HepG2 (cell line): ENCODE measurements at regions not wholly inside any gene's neighbourhood (a gene's known extent, or its start where the extent isn't known, plus 50 kb on each side); places are given as distances from the start of the nearest gene placed in this dataset.

ENCODE experiments used
- ATAC-seq: fragments of 200-7000 bp; cut with Tn5 transposase; 3 replicates; pipeline ENCODE4 v1.9.1; 2020; ENCODE audit warnings: mild to moderate bottlenecking, moderate library complexity
- BruUV-seq: library from RNA; stranded (reverse); fragments of 400-500 nt; replicated peaks from 2 replicates; lab custom pipeline; 2021; lab: Mats Ljungman, UMichigan
- CTCF ChIA-PET: fragments of 300-600 bp; formaldehyde crosslinking; extraction: SDS; loops from one replicate; lab custom pipeline; 2021; ENCODE audit warnings: low total read pairs, inconsistent platforms, low intra/inter-chr PET ratio; lab: Yijun Ruan, JAX
- POLR2A ChIA-PET: fragments of 350-600 bp; sonication (Branson Sonifier 250); formaldehyde crosslinking; loops from one replicate; lab custom pipeline; 2020; ENCODE audit warnings: antibody characterized with exemption, inconsistent platforms; lab: Yijun Ruan, JAX
- DNase-seq: peaks from one replicate; pipeline ENCODE4 v3.0.0-alpha.2; 2015; ENCODE audit warnings: low spot score
- FAIRE-seq: peaks from 3 replicates; lab custom pipeline; 2011; peaks lifted over from hg19 to GRCh38; lab: Jason Lieb, UNC
- H2AFZ ChIP-seq: one replicate; pipeline ENCODE4 v1.6.1; 2011; ENCODE audit warnings: low read length, inconsistent platforms
- H3K27ac ChIP-seq: fragments of 300-600 bp; 3 replicates; pipeline ENCODE4 v1.8.0; 2011; ENCODE audit warnings: mixed run types, mild to moderate bottlenecking, mixed read lengths, low read length, inconsistent platforms; ENCODE audit not compliant: insufficient read depth; ENCODE audit errors: extremely low read length
- H3K27me3 ChIP-seq, 2 experiments: fragments of 200-600 bp in 1 of 2; 2 replicates in 1 of 2; 3 replicates in 1 of 2; pipeline versions ENCODE4 v1.6.0 to v1.8.0; 2011; ENCODE audit warnings: low read length in 2 of 2, mild to moderate bottlenecking in 2 of 2, moderate library complexity in 2 of 2, inconsistent platforms in 1 of 2; ENCODE audit not compliant: insufficient read depth in 2 of 2, control insufficient read depth in 1 of 2
- H3K36me3 ChIP-seq, 2 experiments: fragments of 200-600 bp in 1 of 2; replicated peaks in 1 of 2; 2 replicates in 1 of 2; 3 replicates in 1 of 2; pipeline versions ENCODE4 v1.5.1 to v1.8.0; 2011; ENCODE audit warnings: low read length in 2 of 2, inconsistent platforms in 1 of 2; ENCODE audit not compliant: insufficient read depth in 2 of 2, control insufficient read depth in 1 of 2
- H3K4me1 ChIP-seq: 2 replicates; pipeline ENCODE4 v1.5.1; 2012; ENCODE audit warnings: low read length, inconsistent platforms; ENCODE audit not compliant: insufficient read depth
- H3K4me2 ChIP-seq: 2 replicates; pipeline ENCODE4 v1.6.0; 2011; ENCODE audit warnings: low read depth, low read length, inconsistent platforms
- H3K4me3 ChIP-seq, 3 experiments: fragments of 200-600 bp in 1 of 3; sonication (generic), shearing (Covaris generic) in 1 of 3; replicated peaks in 1 of 3; 2 replicates each; pipeline ENCODE4 v1.5.1; 2011 to 2016; ENCODE audit warnings: low read length in 3 of 3, inconsistent platforms in 2 of 3, low read depth in 2 of 3, mild to moderate bottlenecking in 2 of 3, control low read depth in 1 of 3, mixed read lengths in 1 of 3; ENCODE audit not compliant: insufficient read depth in 1 of 3
- H3K79me2 ChIP-seq: one replicate; pipeline ENCODE4 v1.6.1; 2011; ENCODE audit warnings: low read length, inconsistent platforms; ENCODE audit not compliant: insufficient read depth
- H3K9ac ChIP-seq: 2 replicates; pipeline ENCODE4 v1.6.0; 2011; ENCODE audit warnings: mild to moderate bottlenecking, low read depth, low read length, inconsistent platforms; ENCODE audit not compliant: insufficient read depth
- H3K9me3 ChIP-seq: 2 replicates; pipeline ENCODE4 v1.5.1; 2012; ENCODE audit warnings: mild to moderate bottlenecking, low read length
- H4K20me1 ChIP-seq: 2 replicates; pipeline ENCODE4 v1.6.0; 2011; ENCODE audit warnings: inconsistent platforms, mild to moderate bottlenecking, low read length, moderate library complexity; ENCODE audit not compliant: insufficient read depth
- CC2D1A ChIP-seq: sonication (generic); formaldehyde crosslinking; IDR thresholded peaks from 2 replicates; pipeline ENCODE4 v1.8.1; 2023; ENCODE audit warnings: mild to moderate bottlenecking, missing genetic modification reagents
- KDM3A ChIP-seq: IDR thresholded peaks from 2 replicates; pipeline ENCODE4 v1.6.1; 2018; ENCODE audit warnings: low read depth, missing compliant biosample characterization
- MAFF ChIP-seq: IDR thresholded peaks from 2 replicates; pipeline ENCODE4 v1.6.1; 2011; ENCODE audit warnings: low read depth, low read length, improper control_type of control experiment
- MAFK ChIP-seq, 2 experiments: IDR thresholded peaks in 1 of 2; conservative IDR thresholded peaks in 1 of 2; 2 replicates each; pipeline ENCODE4 v1.6.1; 2011; ENCODE audit warnings: improper control_type of control experiment in 2 of 2, low read length in 2 of 2
- RFXANK ChIP-seq: IDR thresholded peaks from 2 replicates; pipeline ENCODE4 v1.6.1; 2016
- ZNF670 ChIP-seq: sonication (generic); formaldehyde crosslinking; IDR thresholded peaks from 2 replicates; pipeline ENCODE4 v1.8.0; 2022; ENCODE audit warnings: mild to moderate bottlenecking, missing genetic modification reagents, borderline replicate concordance
- WGBS: methylation state at CpG from one replicate; pipeline ENCODE4 v1.1.6; 2017; ENCODE audit warnings: low lambda C conversion rate; 5-methylcytosine and 5-hydroxymethylcytosine counted together
- in situ Hi-C: cut with HindIII; loops from 2 replicates; pipeline ENCODE4 v1.10.0; 2017; ENCODE audit warnings: low pct_unique_long_range_greater_than_20kb; ENCODE audit not compliant: extremely low pct_ligation_motif_present
- intact Hi-C: fragments of 100-400 bp; cut with micrococcal nuclease; formaldehyde crosslinking; loops from one replicate; pipeline ENCODE4 v1.10.0; 2022; ENCODE audit not compliant: unreplicated experiment
- TF ChIP-seq, protein P1 (sequence below): sonication (generic); formaldehyde crosslinking; IDR thresholded peaks from 2 replicates; pipeline ENCODE4 v1.5.1; 2020; ENCODE audit warnings: mild to moderate bottlenecking, missing genetic modification reagents, borderline replicate concordance

DNA sequence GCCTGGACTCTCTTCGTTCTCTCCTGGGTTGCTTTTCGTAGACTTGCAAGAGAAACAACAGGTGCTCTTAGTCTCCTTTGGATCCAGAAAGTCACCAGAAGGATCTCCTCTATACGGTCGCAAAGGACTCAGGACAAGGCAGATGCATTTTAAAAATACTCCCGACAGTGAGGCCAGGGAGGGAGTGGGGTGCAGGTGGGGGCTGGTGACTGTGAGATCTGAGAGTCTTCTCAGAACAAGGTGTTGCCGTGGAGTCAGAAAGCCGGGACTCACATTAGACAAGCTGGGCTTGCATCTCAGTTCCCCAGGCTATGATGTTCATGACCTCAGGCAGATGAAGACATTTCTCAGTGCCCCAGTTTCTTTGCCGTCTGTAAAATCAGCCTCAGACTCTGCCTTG lies 507.2 kb downstream of the TCERG1L start (continued):
- TF ChIP-seq, protein P1, sequence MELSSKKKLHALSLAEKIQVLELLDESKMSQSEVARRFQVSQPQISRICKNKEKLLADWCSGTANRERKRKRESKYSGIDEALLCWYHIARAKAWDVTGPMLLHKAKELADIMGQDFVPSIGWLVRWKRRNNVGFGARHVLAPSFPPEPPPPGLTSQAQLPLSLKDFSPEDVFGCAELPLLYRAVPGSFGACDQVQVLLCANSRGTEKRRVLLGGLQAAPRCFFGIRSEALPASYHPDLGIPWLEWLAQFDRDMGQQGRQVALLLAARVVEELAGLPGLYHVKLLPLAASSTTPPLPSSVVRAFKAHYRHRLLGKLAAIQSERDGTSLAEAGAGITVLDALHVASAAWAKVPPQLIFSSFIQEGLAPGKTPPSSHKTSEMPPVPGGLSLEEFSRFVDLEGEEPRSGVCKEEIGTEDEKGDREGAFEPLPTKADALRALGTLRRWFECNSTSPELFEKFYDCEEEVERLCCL (CRISPR knock-in tag), result no peak
- TF ChIP-seq KDM3A (CRISPR knock-in tag), result no peak
- TF ChIP-seq, all 625 proteins: peak for 0

DNA sequence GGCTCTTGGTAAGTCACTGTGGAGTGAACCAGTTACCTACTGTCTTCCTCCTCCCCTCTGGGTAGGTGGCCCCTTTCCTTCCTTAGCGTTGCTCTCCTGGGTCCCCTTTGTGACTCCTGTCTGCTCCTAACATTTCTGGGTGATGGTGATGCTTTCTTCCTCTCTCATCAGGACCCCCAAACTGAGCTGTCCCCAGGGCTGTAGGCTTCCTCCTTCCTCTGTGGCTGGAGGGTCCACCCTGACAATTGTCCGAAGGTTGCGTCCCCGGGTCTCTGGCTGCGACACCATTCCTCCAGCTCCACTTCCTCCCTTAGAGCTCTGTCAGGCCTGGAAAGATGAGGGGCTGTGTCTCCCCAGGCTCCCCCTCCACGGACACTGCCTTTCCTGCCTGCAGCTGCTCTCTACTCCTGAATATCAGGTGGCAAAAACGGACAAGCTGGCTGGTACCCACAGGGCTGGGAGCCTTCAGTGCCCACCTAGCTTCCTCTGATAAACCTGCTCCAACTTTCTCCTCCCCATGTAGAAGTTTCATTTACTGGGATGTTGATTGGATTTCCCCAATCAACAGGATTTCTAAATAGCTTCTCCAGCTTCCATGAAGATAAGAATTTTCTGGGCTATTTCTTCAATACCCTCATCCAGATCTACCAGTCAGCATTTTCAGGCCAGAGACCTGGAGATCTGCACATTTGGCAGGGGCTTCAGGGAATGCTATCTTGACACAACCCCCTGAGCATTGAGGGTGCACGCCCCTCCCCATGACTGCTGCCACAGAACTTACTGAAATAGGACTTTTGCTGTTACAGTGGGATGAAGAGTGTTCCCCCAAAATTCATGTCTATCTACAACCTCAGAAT lies 506.5 kb downstream of the TCERG1L start:
- no TSS peak for BruUV-seq
- WGBS, result 24% methylated on average over 7 of the region's 8 CpGs

DNA sequence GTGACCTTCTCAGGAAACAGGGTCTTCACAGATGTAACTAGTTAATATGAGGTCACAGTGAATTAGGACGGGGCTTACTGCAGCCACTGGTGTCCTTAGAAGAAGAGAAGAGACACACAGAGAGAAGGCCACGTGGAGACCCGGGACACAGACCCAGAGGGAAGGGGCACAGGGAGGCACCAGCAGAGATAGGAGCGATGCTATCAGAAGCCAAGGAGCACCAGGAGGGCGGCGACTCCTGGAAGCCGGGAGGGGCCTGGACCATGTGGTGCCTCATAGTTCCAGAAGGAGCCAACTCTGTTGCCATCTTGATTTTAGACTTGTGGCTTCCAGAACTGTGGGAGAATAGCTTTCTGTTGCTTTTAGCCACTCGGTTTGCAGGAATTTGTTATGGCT lies 505.9 kb downstream of the TCERG1L start:
- in situ Hi-C loops (no loop called here), intact Hi-C loops (no loop called here)
- Histone ChIP-seq H3K27me3 (peaks cover 2 to 20% of the 10 kb centered on the region in 2 experiments; a peak in 3 of 5 replicates), H3K9me3 (no peaks in the 10 kb centered on the region), H3K4me2 (no peak overlapping the region), H3K4me1 (no peaks in the 10 kb centered on the region), H3K9ac (no peak overlapping the region), H3K79me2 (no peaks in the 10 kb centered on the region), H4K20me1 (no peaks in the 10 kb centered on the region), H2AFZ (no peak overlapping the region), H3K27ac (no peak overlapping the region), H3K36me3 (no peaks in the 10 kb centered on the region), H3K4me3 (no peak overlapping the region)
- POLR2A ChIA-PET, result no interaction called here
- CTCF ChIA-PET, result no interaction called here
- no peak for DNase-seq
- no peak for FAIRE-seq
- no TSS peak for BruUV-seq
- 25% methylated on average over 8 of the region's 8 CpGs for WGBS
- no peak for ATAC-seq
- TF ChIP-seq CC2D1A (CRISPR knock-in tag), result no peak
- no peak for TF ChIP-seq ZNF670

More for the DNA sequence above, 506.5 kb downstream of the TCERG1L start:
- H3K9me3 ChIP-seq, result no peaks in the 10 kb centered on the region
- no peak for ATAC-seq
- H3K4me1 ChIP-seq, result no peaks in the 10 kb centered on the region
- H3K27me3 ChIP-seq, result peaks cover 2 to 17% of the 10 kb centered on the region in 2 experiments; a peak in 3 of 5 replicates
- no peak overlapping the region for H3K4me3 ChIP-seq
- ChIA-PET POLR2A (no interaction called here), CTCF (no interaction called here)
- no peak overlapping the region for H3K9ac ChIP-seq
- no peak overlapping the region for H2AFZ ChIP-seq
- intact Hi-C loops, result no loop called here
- no peak for TF ChIP-seq RFXANK (CRISPR knock-in tag)
- peak; percentile 37; the same call in 1 of the 2 replicates for TF ChIP-seq MAFF
- peak; percentile 53; a peak in 3 of 4 replicates for TF ChIP-seq MAFK (conservative IDR thresholded peaks at IDR 0.05 in 1 of 2, IDR thresholded peaks at IDR 0.05 in 1 of 2; ENCODE audit: low read length in 2 of 2)
- TF ChIP-seq, all 625 proteins: peak for 2
- H3K27ac ChIP-seq, result no peak overlapping the region
- in situ Hi-C loops, result no loop called here
- no peaks in the 10 kb centered on the region for H3K79me2 ChIP-seq
- DNase-seq, result no peak
- no peak overlapping the region for H3K4me2 ChIP-seq
- FAIRE-seq, result no peak
- no peaks in the 10 kb centered on the region for H3K36me3 ChIP-seq
- no peaks in the 10 kb centered on the region for H4K20me1 ChIP-seq
